NB4 (cell line): ENCODE measurements at regions not wholly inside any gene's neighbourhood (a gene's known extent, or its start where the extent isn't known, plus 50 kb on each side); places are given as distances from the start of the nearest gene placed in this dataset.
"Not testable (repeated sequence)": the region's sequence is repeated elsewhere in the genome, so short reads cannot be mapped to it uniquely, and the experiment has no call there.

Source experiments
- DNase-seq: peaks from one replicate; pipeline ENCODE4 v3.0.0; 2010; ENCODE audit warnings: low read depth
- H3K4me3 ChIP-seq: one replicate; pipeline ENCODE4 v1.5.1; 2011; ENCODE audit warnings: mild to moderate bottlenecking, low read depth, low read length, moderate library complexity
- CTCF ChIP-seq: IDR thresholded peaks from one replicate; pipeline ENCODE4 v1.5.1; 2012; ENCODE audit warnings: low read depth, low read length
- MYC ChIP-seq: IDR thresholded peaks from 2 replicates; pipeline ENCODE4 v1.6.1; 2011; ENCODE audit warnings: low read depth, low read length
- POLR2A ChIP-seq: IDR thresholded peaks from 2 replicates; pipeline ENCODE4 v1.6.1; 2011; ENCODE audit warnings: mild to moderate bottlenecking; ENCODE audit not compliant: insufficient read length; ENCODE audit errors: extremely low read depth
- TF ChIP-seq, protein P1 (sequence below): IDR thresholded peaks from 2 replicates; pipeline ENCODE4 v1.6.1; 2011; ENCODE audit warnings: low read depth, low read length

GRCh38 chr10:33485276-33485675, 150.8 kb upstream of the NRP1 start:
- no peak overlapping the region for H3K4me3 ChIP-seq
- no peak for TF ChIP-seq POLR2A
- no peak for DNase-seq

DNA sequence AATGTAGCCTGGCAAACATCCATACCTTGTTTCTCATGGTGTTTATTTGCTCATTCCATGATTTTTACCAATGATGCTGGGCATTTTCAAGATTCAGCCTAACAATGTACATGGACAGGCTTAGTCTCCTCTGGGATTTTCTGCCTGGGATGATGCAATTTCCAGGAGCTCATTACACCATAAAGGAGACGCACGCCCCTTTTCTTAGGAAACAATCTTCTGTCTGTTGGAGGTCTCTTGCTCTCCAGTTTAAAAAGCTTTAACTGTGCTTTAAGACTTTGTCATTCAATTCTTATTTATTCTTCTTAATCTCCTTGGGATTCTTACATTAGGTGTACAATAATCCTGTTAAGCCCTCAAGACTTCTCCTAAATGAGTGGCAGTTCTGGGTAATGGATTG, 150.3 kb upstream of the NRP1 start:
- TF ChIP-seq MYC: no peak
- TF ChIP-seq, protein P1, sequence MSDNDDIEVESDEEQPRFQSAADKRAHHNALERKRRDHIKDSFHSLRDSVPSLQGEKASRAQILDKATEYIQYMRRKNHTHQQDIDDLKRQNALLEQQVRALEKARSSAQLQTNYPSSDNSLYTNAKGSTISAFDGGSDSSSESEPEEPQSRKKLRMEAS: no peak
- TF ChIP-seq CTCF: no peak
- TF ChIP-seq POLR2A: no peak
- H3K4me3 ChIP-seq: no peak overlapping the region
- DNase-seq: no peak

- no peak for DNase-seq
- no peak for TF ChIP-seq CTCF
- no peak for TF ChIP-seq POLR2A
- TF ChIP-seq, protein P1: no peak
- no peak for TF ChIP-seq MYC
Observed at GRCh38 chr10:33483816-33484190, 149.3 kb upstream of the NRP1 start.

DNA sequence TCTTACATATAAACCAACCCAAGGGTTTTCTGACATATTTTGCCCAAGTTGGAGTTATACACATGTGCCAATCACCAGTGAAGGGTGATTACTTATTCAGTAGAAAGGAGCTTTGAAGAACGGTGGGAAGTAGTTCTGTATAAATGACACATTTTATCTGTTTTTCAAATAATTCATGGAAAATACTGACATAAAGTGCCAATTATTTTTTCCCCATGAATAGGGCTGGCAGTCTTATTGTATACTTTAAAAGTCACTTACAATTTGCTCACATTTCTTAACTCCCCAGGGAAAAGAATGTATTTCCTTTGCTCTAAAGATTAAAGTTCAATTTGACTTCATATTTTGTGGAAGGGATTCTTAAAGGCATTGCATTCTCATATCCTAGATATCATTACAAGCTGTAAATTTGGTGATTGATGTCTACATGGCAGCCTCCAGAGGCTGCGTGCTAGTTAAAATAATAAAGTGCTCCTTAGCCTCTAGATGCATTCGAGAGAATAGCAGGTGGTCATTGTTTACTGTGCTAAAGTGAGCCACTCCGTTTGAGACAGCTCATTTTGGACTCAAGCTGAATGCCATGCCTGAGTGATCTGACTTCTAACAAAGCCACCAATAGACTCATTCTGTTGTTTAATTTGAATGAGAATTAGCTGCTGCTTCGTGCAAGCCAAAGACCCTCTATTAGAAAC, 148.8 kb upstream of the NRP1 start:
- TF ChIP-seq, protein P1: no peak
- TF ChIP-seq CTCF (no peak), MYC (no peak), POLR2A (no peak)
- no peak overlapping the region for H3K4me3 ChIP-seq
- no peak for DNase-seq

More at GRCh38 chr10:33483816-33484190, 149.3 kb upstream of the NRP1 start:
- H3K4me3 ChIP-seq: no peak overlapping the region

DNA sequence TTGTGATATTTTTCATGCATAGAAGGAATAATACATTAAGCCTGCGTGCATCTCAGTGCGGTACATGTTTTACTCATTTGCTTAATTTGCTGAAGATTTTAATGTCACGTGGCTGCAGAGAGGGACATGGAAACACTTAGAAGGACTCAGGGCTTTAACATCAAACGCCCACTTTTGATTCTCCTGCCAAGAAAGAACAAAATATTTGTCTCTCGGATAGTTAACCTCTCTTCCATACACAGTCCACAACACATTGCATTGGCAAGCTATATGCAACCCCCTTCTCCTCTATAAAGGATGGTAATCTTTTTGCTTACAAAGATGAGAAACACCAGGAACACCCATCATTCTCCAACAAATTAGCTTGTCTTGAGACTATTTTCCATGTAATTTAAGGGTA, 148.0 kb upstream of the NRP1 start:
- TF ChIP-seq, protein P1: no peak
- TF ChIP-seq CTCF: no peak
- no peak for TF ChIP-seq POLR2A
- TF ChIP-seq MYC: no peak
- H3K4me3 ChIP-seq: no peak overlapping the region
- DNase-seq: no peak

GRCh38 chr10:33481184-33481583, 146.7 kb upstream of the NRP1 start:
- DNase-seq: no peak
- TF ChIP-seq, protein P1: no peak
- TF ChIP-seq POLR2A (no peak), CTCF (no peak), MYC (no peak)
- no peak overlapping the region for H3K4me3 ChIP-seq

- not testable (repeated sequence) for H3K4me3 ChIP-seq, DNase-seq
Observed at GRCh38 chr10:33480417-33480816, 145.9 kb upstream of the NRP1 start.
